ENCODE measurements at regions not wholly inside any gene's neighbourhood (a gene's known extent, or its start where the extent isn't known, plus 50 kb on each side); places are given as distances from the start of the nearest gene placed in this dataset.

DNA sequence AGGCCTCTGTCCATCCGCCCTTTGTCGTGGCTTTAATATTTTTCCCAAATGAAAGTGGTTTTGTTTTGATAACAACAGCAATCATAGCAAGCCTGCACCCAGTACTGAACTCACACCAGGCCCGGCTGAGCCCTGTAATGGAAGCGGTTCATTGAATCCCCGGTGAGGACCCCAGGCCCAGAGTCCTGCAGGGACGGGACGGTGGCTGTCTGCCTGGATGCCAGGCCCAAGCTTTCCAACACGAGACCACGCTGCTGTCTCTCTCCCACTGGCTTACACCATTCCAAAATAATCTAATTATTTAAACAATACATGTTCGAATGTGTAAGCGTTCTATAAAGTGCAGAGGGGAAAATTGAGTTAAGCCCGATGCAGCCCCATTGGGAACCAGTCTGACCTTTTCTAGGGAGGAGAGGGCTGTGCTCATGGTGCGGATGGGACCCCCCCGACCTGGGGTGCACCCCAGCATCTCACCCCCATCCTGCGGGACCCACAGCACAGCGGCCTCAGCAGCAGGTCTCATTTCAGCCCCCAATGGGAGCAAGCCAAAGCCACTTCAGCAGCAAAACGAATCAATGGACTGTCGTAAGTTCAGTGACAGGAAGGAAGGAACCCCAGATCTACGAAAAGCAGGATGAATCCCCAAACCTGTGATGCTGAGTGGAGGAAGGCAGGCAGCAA is 1046.9 kb downstream of the BRD1 start:
- in situ Hi-C loops (cut with HindIII; ENCODE audit: extremely low pct_ligation_motif_present, low pct_unique_long_range_greater_than_20kb), result no loop called here
- ChIA-PET CTCF (ENCODE audit: low intra/inter-chr PET ratio, low total read pairs) (no interaction called here), POLR2A (no interaction called here)
- Histone ChIP-seq H2AFZ (ENCODE audit: low read length) (no peak overlapping the region), H3K9me3 (ENCODE audit: low read length) (peaks cover 18% of the 10 kb centered on the region), H3K4me2 (ENCODE audit: low read depth, low read length) (no peak overlapping the region), H3K27me3 (ENCODE audit: control insufficient read depth in 1 of 2, insufficient read depth in 2 of 2, low read length in 2 of 2) (no peaks in the 10 kb centered on the region), H3K27ac (ENCODE audit: extremely low read length, insufficient read depth, low read length) (no peak overlapping the region), H3K4me1 (ENCODE audit: insufficient read depth, low read length) (peaks cover 25% of the 10 kb centered on the region), H3K9ac (ENCODE audit: insufficient read depth, low read depth, low read length) (no peak overlapping the region), H4K20me1 (ENCODE audit: insufficient read depth, low read length) (no peaks in the 10 kb centered on the region), H3K4me3 (replicated peaks in 1 of 3; ENCODE audit: insufficient read depth in 1 of 3, low read depth in 2 of 3, low read length in 3 of 3) (no peak overlapping the region), H3K79me2 (ENCODE audit: insufficient read depth, low read length) (no peaks in the 10 kb centered on the region), H3K36me3 (replicated peaks in 1 of 2; ENCODE audit: control insufficient read depth in 1 of 2, insufficient read depth in 2 of 2, low read length in 2 of 2) (no peaks in the 10 kb centered on the region)
- BruUV-seq (replicated peaks), result no TSS peak
- TF ChIP-seq SMAD9 (CRISPR knock-in tag; IDR thresholded peaks at IDR 0.05), result no peak
- TF ChIP-seq, protein P1, sequence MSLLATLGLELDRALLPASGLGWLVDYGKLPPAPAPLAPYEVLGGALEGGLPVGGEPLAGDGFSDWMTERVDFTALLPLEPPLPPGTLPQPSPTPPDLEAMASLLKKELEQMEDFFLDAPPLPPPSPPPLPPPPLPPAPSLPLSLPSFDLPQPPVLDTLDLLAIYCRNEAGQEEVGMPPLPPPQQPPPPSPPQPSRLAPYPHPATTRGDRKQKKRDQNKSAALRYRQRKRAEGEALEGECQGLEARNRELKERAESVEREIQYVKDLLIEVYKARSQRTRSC (CRISPR knock-in tag; IDR thresholded peaks at IDR 0.05; ENCODE audit: low read depth), result no peak
- no peak for TF ChIP-seq IKZF4 (CRISPR knock-in tag; IDR thresholded peaks at IDR 0.05; ENCODE audit: borderline replicate concordance, low read depth, not compliant biosample characterization)
- TF ChIP-seq ZFAT (CRISPR knock-in tag; conservative IDR thresholded peaks at IDR 0.05), result no peak
- no peak for TF ChIP-seq HNRNPK (IDR thresholded peaks at IDR 0.05; ENCODE audit: low read depth, low read length, poor library complexity, severe bottlenecking)
- TF ChIP-seq THAP7 (CRISPR knock-in tag; IDR thresholded peaks at IDR 0.05), result no peak
- TF ChIP-seq, protein P2, sequence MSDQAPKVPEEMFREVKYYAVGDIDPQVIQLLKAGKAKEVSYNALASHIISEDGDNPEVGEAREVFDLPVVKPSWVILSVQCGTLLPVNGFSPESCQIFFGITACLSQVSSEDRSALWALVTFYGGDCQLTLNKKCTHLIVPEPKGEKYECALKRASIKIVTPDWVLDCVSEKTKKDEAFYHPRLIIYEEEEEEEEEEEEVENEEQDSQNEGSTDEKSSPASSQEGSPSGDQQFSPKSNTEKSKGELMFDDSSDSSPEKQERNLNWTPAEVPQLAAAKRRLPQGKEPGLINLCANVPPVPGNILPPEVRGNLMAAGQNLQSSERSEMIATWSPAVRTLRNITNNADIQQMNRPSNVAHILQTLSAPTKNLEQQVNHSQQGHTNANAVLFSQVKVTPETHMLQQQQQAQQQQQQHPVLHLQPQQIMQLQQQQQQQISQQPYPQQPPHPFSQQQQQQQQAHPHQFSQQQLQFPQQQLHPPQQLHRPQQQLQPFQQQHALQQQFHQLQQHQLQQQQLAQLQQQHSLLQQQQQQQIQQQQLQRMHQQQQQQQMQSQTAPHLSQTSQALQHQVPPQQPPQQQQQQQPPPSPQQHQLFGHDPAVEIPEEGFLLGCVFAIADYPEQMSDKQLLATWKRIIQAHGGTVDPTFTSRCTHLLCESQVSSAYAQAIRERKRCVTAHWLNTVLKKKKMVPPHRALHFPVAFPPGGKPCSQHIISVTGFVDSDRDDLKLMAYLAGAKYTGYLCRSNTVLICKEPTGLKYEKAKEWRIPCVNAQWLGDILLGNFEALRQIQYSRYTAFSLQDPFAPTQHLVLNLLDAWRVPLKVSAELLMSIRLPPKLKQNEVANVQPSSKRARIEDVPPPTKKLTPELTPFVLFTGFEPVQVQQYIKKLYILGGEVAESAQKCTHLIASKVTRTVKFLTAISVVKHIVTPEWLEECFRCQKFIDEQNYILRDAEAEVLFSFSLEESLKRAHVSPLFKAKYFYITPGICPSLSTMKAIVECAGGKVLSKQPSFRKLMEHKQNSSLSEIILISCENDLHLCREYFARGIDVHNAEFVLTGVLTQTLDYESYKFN (CRISPR knock-in tag; conservative IDR thresholded peaks at IDR 0.05), result no peak
- no peak for TF ChIP-seq ZHX1 (CRISPR knock-in tag; IDR thresholded peaks at IDR 0.05; ENCODE audit: low read depth)
- no peak for TF ChIP-seq ZNF574 (CRISPR knock-in tag; IDR thresholded peaks at IDR 0.05)
- no peak for TF ChIP-seq ZNF205 (CRISPR knock-in tag; IDR thresholded peaks at IDR 0.05)
- no peak for TF ChIP-seq ZNF792 (CRISPR knock-in tag; IDR thresholded peaks at IDR 0.05)
- TF ChIP-seq ZNF761 (CRISPR knock-in tag; conservative IDR thresholded peaks at IDR 0.05), result no peak
- WGBS (ENCODE audit: low lambda C conversion rate), result 69% methylated on average over 19 of the region's 19 CpGs
- DNase-seq (ENCODE audit: low spot score) (no peak), ATAC-seq (no peak), FAIRE-seq (no peak)
- intact Hi-C loops (cut with micrococcal nuclease; ENCODE audit: unreplicated experiment), result no loop called here

Data from HepG2 (cell line).